Lung (tissue), 11 donors: ENCODE measurements at regions not wholly inside any gene's neighbourhood (a gene's known extent, or its start where the extent isn't known, plus 50 kb on each side); places are given as distances from the start of the nearest gene placed in this dataset.

Experiments
- ATAC-seq: fragments of 200-7000 bp; cut with Tn5 transposase; one replicate; pipeline ENCODE4 v1.9.1; 2020; ENCODE audit warnings: moderate number of reproducible peaks; ENCODE audit not compliant: insufficient read depth, low FRiP score
- DNase-seq, 3 donors: peaks; one replicate each; pipeline ENCODE4 v3.0.0-alpha.2; 2013 to 2017
- H3K27ac ChIP-seq, 2 donors: one replicate each; pipeline ENCODE4 v1.5.1; 2013; ENCODE audit warnings: mild to moderate bottlenecking in 2 of 2, moderate library complexity in 2 of 2, control low read depth in 1 of 2, inconsistent platforms in 1 of 2, low read depth in 1 of 2, low read length in 1 of 2
- H3K27me3 ChIP-seq, 3 donors: one replicate each; pipeline ENCODE4 v1.5.1; 2013; ENCODE audit warnings: low read length in 2 of 3; ENCODE audit not compliant: control insufficient read depth in 3 of 3, insufficient read depth in 3 of 3
- H3K36me3 ChIP-seq, 4 donors: one replicate each; pipeline ENCODE4 v1.5.1; 2013; ENCODE audit warnings: low read length in 4 of 4, mild to moderate bottlenecking in 1 of 4, moderate library complexity in 1 of 4; ENCODE audit not compliant: control insufficient read depth in 4 of 4, insufficient read depth in 4 of 4
- H3K4me1 ChIP-seq, 5 donors: one replicate each; pipeline ENCODE4 v1.5.1; 2013; ENCODE audit warnings: low read length in 5 of 5, mild to moderate bottlenecking in 2 of 5, moderate library complexity in 1 of 5; ENCODE audit not compliant: control insufficient read depth in 5 of 5, insufficient read depth in 5 of 5
- H3K4me3 ChIP-seq: one replicate; pipeline ENCODE4 v1.5.1; 2013; ENCODE audit warnings: mild to moderate bottlenecking, control low read depth, moderate library complexity
- H3K9ac ChIP-seq, 2 donors: one replicate each; pipeline ENCODE4 v1.5.1; 2013; ENCODE audit warnings: low read length in 2 of 2, control low read depth in 1 of 2; ENCODE audit not compliant: insufficient read depth in 1 of 2
- H3K9me3 ChIP-seq, 4 donors: one replicate each; pipeline ENCODE4 v1.5.1; 2013; ENCODE audit warnings: low read length in 3 of 4, mild to moderate bottlenecking in 1 of 4, moderate library complexity in 1 of 4; ENCODE audit not compliant: control insufficient read depth in 4 of 4, insufficient read depth in 3 of 4
- CTCF ChIP-seq: IDR thresholded peaks from 2 replicates; pipeline ENCODE4 v1.5.1; 2012; ENCODE audit warnings: mild to moderate bottlenecking; ENCODE audit errors: control extremely low read depth, extremely low read depth
- WGBS, 2 donors: extraction: QIAGEN DNeasy Blood & Tissue Kit; methylation state at CpG; one replicate each; pipeline ENCODE4 v1.1.7; 2013; 5-methylcytosine and 5-hydroxymethylcytosine counted together
- donor health status: control.
- donor health status: control.
- donor health status: Bipolar disorder and iron deficiency.
- donor health status: healthy.
- donor health status: DM: yes; HTN: yes; CAD: no.

GRCh38 chr5:29867155-29867554 is 1326.3 kb upstream of the CDH6 start:
- DNase-seq (no peak), ATAC-seq (no peak)
- Histone ChIP-seq H3K27ac (no peak overlapping the region), H3K9me3 (no peaks in the 10 kb centered on the region), H3K9ac (no peak overlapping the region), H3K4me3 (no peak overlapping the region), H3K36me3 (no peaks in the 10 kb centered on the region), H3K4me1 (no peaks in the 10 kb centered on the region), H3K27me3 (no peaks in the 10 kb centered on the region)
- TF ChIP-seq CTCF: no peak
- 80 to 94% methylated on average over 2 of the region's 2 CpGs for WGBS, 2 donors

DNA sequence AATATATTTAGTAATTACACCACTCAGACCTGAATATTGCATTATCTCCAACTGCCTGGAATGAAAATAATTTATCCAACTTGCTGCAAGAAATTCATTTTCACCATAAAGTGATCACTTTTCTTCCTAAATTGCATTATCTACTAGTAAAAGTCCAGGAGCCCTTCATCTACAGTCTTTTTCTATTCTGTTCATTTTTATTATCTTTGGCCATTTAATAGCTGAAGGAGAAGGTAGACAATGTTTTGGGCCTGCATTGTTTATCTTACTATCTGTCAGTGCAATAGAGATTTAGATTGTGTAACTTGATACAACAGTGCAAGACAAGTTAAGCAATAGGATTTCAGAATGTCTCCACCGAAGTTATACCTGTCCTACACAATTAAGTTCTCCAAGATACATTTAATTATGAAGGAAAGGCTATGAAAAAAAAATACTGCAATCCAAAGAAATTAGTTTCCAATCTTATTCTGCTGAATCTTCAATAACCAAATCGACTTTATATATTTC is 1339.7 kb upstream of the CDH6 start:
- DNase-seq: no peak
- H3K4me1 ChIP-seq: no peaks in the 10 kb centered on the region

GRCh38 chr5:29852329-29852728 is 1341.2 kb upstream of the CDH6 start:
- no peaks in the 10 kb centered on the region for H3K9me3 ChIP-seq
- whole genome bisulfite sequencing, 2 donors: 83 to 87% methylated on average over 2 of the region's 2 CpGs
- DNase-seq: no peak
- H3K4me3 ChIP-seq: no peak overlapping the region
- no peak for ATAC-seq
- no peak overlapping the region for H3K9ac ChIP-seq
- H3K4me1 ChIP-seq: no peaks in the 10 kb centered on the region
- TF ChIP-seq CTCF: no peak
- H3K36me3 ChIP-seq: no peaks in the 10 kb centered on the region
- no peaks in the 10 kb centered on the region for H3K27me3 ChIP-seq
- no peak overlapping the region for H3K27ac ChIP-seq

More for the DNA sequence above, 1339.7 kb upstream of the CDH6 start:
- TF ChIP-seq CTCF: no peak
- Histone ChIP-seq H3K9ac (no peak overlapping the region), H3K36me3 (no peaks in the 10 kb centered on the region), H3K27ac (no peak overlapping the region), H3K27me3 (no peaks in the 10 kb centered on the region), H3K9me3 (no peaks in the 10 kb centered on the region), H3K4me3 (no peak overlapping the region)
- WGBS, 2 donors: 33 to 70% methylated on average over 2 of the region's 2 CpGs
- ATAC-seq: no peak

DNA sequence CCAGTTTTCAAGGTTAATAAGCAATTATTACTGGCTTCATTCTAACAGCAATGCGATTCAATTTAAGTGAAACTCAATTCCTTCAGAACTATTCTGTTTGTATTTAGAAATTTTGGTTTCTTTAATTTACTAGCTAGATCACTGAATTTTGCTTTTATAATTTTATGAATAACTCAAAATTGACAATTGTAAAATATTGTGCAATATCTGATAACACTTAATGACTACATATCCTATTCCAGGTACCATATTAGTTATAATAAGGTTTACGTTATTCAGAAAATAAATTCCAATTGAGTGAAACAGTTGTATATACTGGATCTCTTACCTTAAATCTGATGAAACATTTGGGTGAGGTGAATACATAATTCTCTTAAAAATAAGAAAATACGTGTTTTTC is 1348.3 kb upstream of the CDH6 start:
- WGBS, 2 donors: 94 to 95% methylated on average over 3 of the region's 3 CpGs
- H3K36me3 ChIP-seq: no peaks in the 10 kb centered on the region
- ATAC-seq (no peak), DNase-seq (no peak)
- H3K9me3 ChIP-seq: no peaks in the 10 kb centered on the region
- no peak overlapping the region for H3K27ac ChIP-seq
- H3K4me1 ChIP-seq: no peaks in the 10 kb centered on the region
- H3K27me3 ChIP-seq: no peaks in the 10 kb centered on the region
- TF ChIP-seq CTCF: no peak
- H3K4me3 ChIP-seq: no peak overlapping the region
- H3K9ac ChIP-seq: no peak overlapping the region
